GM12878 (cell line): ENCODE measurements at regions not wholly inside any gene's neighbourhood (a gene's known extent, or its start where the extent isn't known, plus 50 kb on each side); places are given as distances from the start of the nearest gene placed in this dataset.

Experiments
- ATAC-seq: fragments of 200-7000 bp; cut with Tn5 transposase; 3 replicates; pipeline ENCODE4 v1.9.1; 2020; ENCODE audit warnings: mild to moderate bottlenecking, moderate library complexity
- BruUV-seq: library from RNA; stranded (reverse); fragments of 400-500 nt; replicated peaks from 2 replicates; lab custom pipeline; 2021; lab: Mats Ljungman, UMichigan
- CTCF ChIA-PET: fragments of 300-600 bp; sonication (Branson Sonifier 250); formaldehyde crosslinking; extraction: SDS; loops from one replicate; lab custom pipeline; 2021; ENCODE audit warnings: inconsistent platforms; lab: Yijun Ruan, JAX
- POLR2A ChIA-PET: fragments of 350-600 bp; formaldehyde crosslinking; extraction: SDS; loops from one replicate; lab custom pipeline; 2021; ENCODE audit warnings: inconsistent platforms; lab: Charles Lee
- RAD21 ChIA-PET: fragments of 300-600 bp; sonication (Branson Sonifier 250); formaldehyde crosslinking; loops from one replicate; lab custom pipeline; 2023; ENCODE audit warnings: antibody characterized with exemption; ENCODE audit not compliant: unreplicated experiment; lab: Charles Lee
- SMC1A ChIA-PET: fragments of 300-600 bp; sonication (Branson Sonifier 250); formaldehyde crosslinking; loops from one replicate; lab custom pipeline; 2023; ENCODE audit not compliant: unreplicated experiment, uncharacterized antibody; lab: Charles Lee
- DNase-seq: peaks from one replicate; pipeline ENCODE4 v3.0.0-alpha.2; 2011; ENCODE audit warnings: low read depth, low spot score
- FAIRE-seq: peaks from 3 replicates; lab custom pipeline; 2011; peaks lifted over from hg19 to GRCh38; lab: Jason Lieb, UNC
- H2AFZ ChIP-seq: 2 replicates; pipeline ENCODE4 v1.6.0; 2011; ENCODE audit warnings: low read depth, low read length, control low read depth; ENCODE audit not compliant: control insufficient read depth
- H3K27ac ChIP-seq: 2 replicates; pipeline ENCODE4 v1.5.1; 2011; ENCODE audit warnings: control low read depth; ENCODE audit not compliant: control insufficient read depth, insufficient read depth
- H3K27me3 ChIP-seq, 2 experiments: replicated peaks in 1 of 2; 2 replicates each; pipeline versions ENCODE4 v1.6.0 to v1.6.1; 2011; ENCODE audit warnings: low read length in 1 of 2; ENCODE audit not compliant: control insufficient read depth in 2 of 2, insufficient read depth in 2 of 2
- H3K36me3 ChIP-seq, 2 experiments: 2 replicates each; pipeline ENCODE4 v1.5.1; 2011; ENCODE audit warnings: low read length in 1 of 2; ENCODE audit not compliant: control insufficient read depth in 2 of 2, insufficient read depth in 2 of 2
- H3K4me1 ChIP-seq: 2 replicates; pipeline ENCODE4 v1.6.1; 2011; ENCODE audit warnings: mild to moderate bottlenecking, low read length, moderate library complexity, mixed read lengths; ENCODE audit not compliant: control insufficient read depth, insufficient read depth
- H3K4me2 ChIP-seq: 2 replicates; pipeline ENCODE4 v1.6.0; 2011; ENCODE audit warnings: control low read depth; ENCODE audit not compliant: control insufficient read depth, insufficient read depth
- H3K4me3 ChIP-seq: fragments of 200-600 bp; sonication (generic); 2 replicates; pipeline ENCODE4 v1.5.1; 2016
- H3K79me2 ChIP-seq: 2 replicates; pipeline ENCODE4 v1.6.0; 2011; ENCODE audit warnings: low read length; ENCODE audit not compliant: control insufficient read depth, insufficient read depth
- H3K9ac ChIP-seq: 2 replicates; pipeline ENCODE4 v1.8.0; 2011; ENCODE audit warnings: low read length, control low read depth, mixed read lengths; ENCODE audit not compliant: control insufficient read depth, insufficient read depth
- H3K9me3 ChIP-seq: replicated peaks from 3 replicates; pipeline ENCODE4 v1.5.1; 2011; ENCODE audit warnings: mild to moderate bottlenecking, low read length; ENCODE audit not compliant: control insufficient read depth, insufficient read depth
- H4K20me1 ChIP-seq: 2 replicates; pipeline ENCODE4 v1.6.0; 2011; ENCODE audit not compliant: control insufficient read depth, insufficient read depth
- BHLHE40 ChIP-seq, 2 experiments: fragments of 450-650 bp in 1 of 2; IDR thresholded peaks; 2 replicates each; pipeline ENCODE4 v1.6.1; 2011 to 2017; ENCODE audit warnings: low read depth in 2 of 2, borderline replicate concordance in 1 of 2, improper control_type of control experiment in 1 of 2, low read length in 1 of 2, mild to moderate bottlenecking in 1 of 2
- MYC ChIP-seq: IDR thresholded peaks from 2 replicates; pipeline ENCODE4 v1.6.1; 2011; ENCODE audit warnings: mild to moderate bottlenecking, low read length, moderate library complexity, inconsistent platforms; ENCODE audit not compliant: insufficient read depth, insufficient replicate concordance, insufficient read length, severe bottlenecking
- WGBS: methylation state at CpG from one replicate; pipeline ENCODE4 v1.1.6; 2016; ENCODE audit warnings: low lambda C conversion rate; ENCODE audit not compliant: insufficient replicate concordance, insufficient coverage; ENCODE audit errors: missing lambda C conversion rate; 5-methylcytosine and 5-hydroxymethylcytosine counted together
- in situ Hi-C: fragments of 300-500 bp; cut with MboI; formaldehyde crosslinking; loops from 9 replicates; pipeline ENCODE4 v1.14.3; 2018; ENCODE audit warnings: mixed read lengths
- intact Hi-C: fragments of 100-400 bp; cut with micrococcal nuclease; formaldehyde crosslinking; loops from one replicate; pipeline ENCODE4 v1.14.2; 2022; ENCODE audit not compliant: unreplicated experiment
- TF ChIP-seq, protein P1 (sequence below): fragments of 450-650 bp; IDR thresholded peaks from 2 replicates; pipeline ENCODE4 v1.6.1; 2017; ENCODE audit warnings: mild to moderate bottlenecking, moderate library complexity

DNA sequence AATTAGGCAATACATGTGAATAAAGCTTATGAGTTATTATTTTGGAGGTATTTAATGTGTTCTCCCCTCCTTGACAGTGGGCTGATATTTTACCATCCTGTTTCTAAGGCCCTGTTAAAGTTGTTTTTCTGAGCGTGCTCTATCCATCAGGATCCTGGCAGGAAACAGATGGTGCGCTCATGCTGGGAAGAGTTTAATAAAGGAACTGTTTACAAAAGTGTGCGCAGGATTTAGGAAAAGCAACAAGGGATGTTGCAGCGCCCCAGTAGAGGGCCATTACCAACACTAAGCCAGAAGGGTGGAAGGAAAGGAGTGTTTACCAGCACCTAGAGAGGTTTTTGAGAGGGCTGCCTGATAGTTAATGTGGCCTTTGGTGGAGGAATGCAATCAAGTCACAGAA lies 374.5 kb downstream of the KCNRG start:
- Histone ChIP-seq H3K4me3 (no peak overlapping the region), H3K79me2 (no peaks in the 10 kb centered on the region), H3K36me3 (no peaks in the 10 kb centered on the region), H3K9ac (no peak overlapping the region), H3K9me3 (no peaks in the 10 kb centered on the region), H3K4me1 (no peaks in the 10 kb centered on the region), H3K4me2 (no peak overlapping the region), H4K20me1 (no peaks in the 10 kb centered on the region), H3K27ac (no peak overlapping the region), H2AFZ (no peak overlapping the region), H3K27me3 (peaks cover under 1 to 2% of the 10 kb centered on the region in 2 experiments; a peak in 2 of 4 replicates)
- RAD21 ChIA-PET, result no interaction called here
- WGBS, result 68% methylated on average over 4 of the region's 4 CpGs
- FAIRE-seq (no peak), ATAC-seq (no peak), DNase-seq (no peak)
- in situ Hi-C loops (no loop called here), intact Hi-C loops (no loop called here)
- POLR2A ChIA-PET, result no interaction called here
- SMC1A ChIA-PET, result no interaction called here
- CTCF ChIA-PET, result interaction anchor here (1.4 kb wide), 1 partner anchor 663 kb away, joined by 3 read pairs; no protein-coding TSS in a partner anchor
- no TSS peak for BruUV-seq
- TF ChIP-seq, protein P1, sequence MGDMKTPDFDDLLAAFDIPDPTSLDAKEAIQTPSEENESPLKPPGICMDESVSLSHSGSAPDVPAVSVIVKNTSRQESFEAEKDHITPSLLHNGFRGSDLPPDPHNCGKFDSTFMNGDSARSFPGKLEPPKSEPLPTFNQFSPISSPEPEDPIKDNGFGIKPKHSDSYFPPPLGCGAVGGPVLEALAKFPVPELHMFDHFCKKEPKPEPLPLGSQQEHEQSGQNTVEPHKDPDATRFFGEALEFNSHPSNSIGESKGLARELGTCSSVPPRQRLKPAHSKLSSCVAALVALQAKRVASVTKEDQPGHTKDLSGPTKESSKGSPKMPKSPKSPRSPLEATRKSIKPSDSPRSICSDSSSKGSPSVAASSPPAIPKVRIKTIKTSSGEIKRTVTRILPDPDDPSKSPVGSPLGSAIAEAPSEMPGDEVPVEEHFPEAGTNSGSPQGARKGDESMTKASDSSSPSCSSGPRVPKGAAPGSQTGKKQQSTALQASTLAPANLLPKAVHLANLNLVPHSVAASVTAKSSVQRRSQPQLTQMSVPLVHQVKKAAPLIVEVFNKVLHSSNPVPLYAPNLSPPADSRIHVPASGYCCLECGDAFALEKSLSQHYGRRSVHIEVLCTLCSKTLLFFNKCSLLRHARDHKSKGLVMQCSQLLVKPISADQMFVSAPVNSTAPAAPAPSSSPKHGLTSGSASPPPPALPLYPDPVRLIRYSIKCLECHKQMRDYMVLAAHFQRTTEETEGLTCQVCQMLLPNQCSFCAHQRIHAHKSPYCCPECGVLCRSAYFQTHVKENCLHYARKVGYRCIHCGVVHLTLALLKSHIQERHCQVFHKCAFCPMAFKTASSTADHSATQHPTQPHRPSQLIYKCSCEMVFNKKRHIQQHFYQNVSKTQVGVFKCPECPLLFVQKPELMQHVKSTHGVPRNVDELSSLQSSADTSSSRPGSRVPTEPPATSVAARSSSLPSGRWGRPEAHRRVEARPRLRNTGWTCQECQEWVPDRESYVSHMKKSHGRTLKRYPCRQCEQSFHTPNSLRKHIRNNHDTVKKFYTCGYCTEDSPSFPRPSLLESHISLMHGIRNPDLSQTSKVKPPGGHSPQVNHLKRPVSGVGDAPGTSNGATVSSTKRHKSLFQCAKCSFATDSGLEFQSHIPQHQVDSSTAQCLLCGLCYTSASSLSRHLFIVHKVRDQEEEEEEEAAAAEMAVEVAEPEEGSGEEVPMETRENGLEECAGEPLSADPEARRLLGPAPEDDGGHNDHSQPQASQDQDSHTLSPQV, result no peak
- TF ChIP-seq MYC (no peak), BHLHE40 (IDR thresholded peaks at IDR 0.05; ENCODE audit: borderline replicate concordance in 1 of 2, low read depth in 2 of 2, low read length in 1 of 2) (no peak)
